ENCODE measurements at regions not wholly inside any gene's neighbourhood (a gene's known extent, or its start where the extent isn't known, plus 50 kb on each side); places are given as distances from the start of the nearest gene placed in this dataset.

DNA sequence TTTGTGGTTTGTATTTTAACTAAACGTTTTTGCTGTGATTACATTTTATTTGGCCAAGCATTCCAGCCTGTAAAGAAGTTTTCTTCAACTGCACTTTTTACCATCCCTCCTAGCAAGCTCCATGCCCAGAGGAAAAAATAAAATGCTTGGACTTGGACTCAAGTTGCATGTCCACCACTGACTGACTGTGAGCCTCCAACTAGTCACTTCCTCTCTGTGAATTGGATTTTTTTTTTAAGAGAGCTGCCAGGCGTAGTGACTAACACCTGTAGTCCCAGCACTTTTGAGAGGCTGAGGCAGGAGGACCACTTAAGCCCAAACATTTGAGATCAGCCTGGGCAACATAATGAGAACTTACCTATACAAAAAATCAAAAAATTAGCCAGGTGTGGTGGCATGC is 1185.2 kb upstream of the PIK3C3 start:
- H3K27me3 ChIP-seq (ENCODE audit: insufficient read depth, insufficient read length), result no peaks in the 10 kb centered on the region
- no peaks in the 10 kb centered on the region for H3K4me1 ChIP-seq (ENCODE audit: insufficient read depth, insufficient read length)
- no peaks in the 10 kb centered on the region for H3K9me3 ChIP-seq (ENCODE audit: insufficient read depth, low read length)
- H3K4me3 ChIP-seq (ENCODE audit: insufficient read length, low read depth), result no peak overlapping the region
- H3K9ac ChIP-seq (ENCODE audit: insufficient read length, low read depth), result no peak overlapping the region
- no peak for DNase-seq (ENCODE audit: low read depth, low spot score)
- H3K36me3 ChIP-seq (ENCODE audit: insufficient read depth, insufficient read length, low read length), result no peaks in the 10 kb centered on the region
- TF ChIP-seq ZNF274 (IDR thresholded peaks at IDR 0.05; ENCODE audit: low read depth, low read length) (no peak), SUZ12 (IDR thresholded peaks at IDR 0.05; ENCODE audit: extremely low read depth, insufficient read depth, insufficient read length) (no peak), YY1 (IDR thresholded peaks at IDR 0.05; ENCODE audit: insufficient read depth, insufficient read length) (no peak)

DNA sequence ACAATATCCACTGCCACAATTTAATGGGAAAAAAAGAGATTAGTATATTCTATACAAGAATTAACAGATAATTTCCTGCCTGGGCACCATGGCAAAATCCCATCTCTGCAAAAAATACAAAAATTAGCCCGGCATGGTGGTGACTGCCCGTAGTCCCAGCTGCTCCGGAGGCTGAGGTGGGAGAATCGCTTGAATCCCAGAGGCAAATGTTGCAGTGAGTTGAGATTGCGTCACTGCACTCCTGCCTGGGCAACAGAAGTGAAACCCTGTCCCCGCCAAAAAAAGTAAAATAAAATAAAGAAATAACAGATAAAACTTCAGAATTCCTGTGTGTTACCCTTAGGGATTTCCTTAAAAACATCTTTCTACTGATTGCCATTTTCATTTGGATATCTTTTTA is 1194.8 kb upstream of the PIK3C3 start:
- H3K27me3 ChIP-seq (ENCODE audit: insufficient read depth, insufficient read length), result no peaks in the 10 kb centered on the region
- H3K36me3 ChIP-seq (ENCODE audit: insufficient read depth, insufficient read length, low read length), result no peaks in the 10 kb centered on the region
- no peak for DNase-seq (ENCODE audit: low read depth, low spot score)
- no peaks in the 10 kb centered on the region for H3K9me3 ChIP-seq (ENCODE audit: insufficient read depth, low read length)
- no peak overlapping the region for H3K4me3 ChIP-seq (ENCODE audit: insufficient read length, low read depth)
- H3K9ac ChIP-seq (ENCODE audit: insufficient read length, low read depth), result no peak overlapping the region
- H3K4me1 ChIP-seq (ENCODE audit: insufficient read depth, insufficient read length), result no peaks in the 10 kb centered on the region
- TF ChIP-seq SUZ12 (IDR thresholded peaks at IDR 0.05; ENCODE audit: extremely low read depth, insufficient read depth, insufficient read length) (no peak), ZNF274 (IDR thresholded peaks at IDR 0.05; ENCODE audit: low read depth, low read length) (no peak), YY1 (IDR thresholded peaks at IDR 0.05; ENCODE audit: insufficient read depth, insufficient read length) (no peak)

DNA sequence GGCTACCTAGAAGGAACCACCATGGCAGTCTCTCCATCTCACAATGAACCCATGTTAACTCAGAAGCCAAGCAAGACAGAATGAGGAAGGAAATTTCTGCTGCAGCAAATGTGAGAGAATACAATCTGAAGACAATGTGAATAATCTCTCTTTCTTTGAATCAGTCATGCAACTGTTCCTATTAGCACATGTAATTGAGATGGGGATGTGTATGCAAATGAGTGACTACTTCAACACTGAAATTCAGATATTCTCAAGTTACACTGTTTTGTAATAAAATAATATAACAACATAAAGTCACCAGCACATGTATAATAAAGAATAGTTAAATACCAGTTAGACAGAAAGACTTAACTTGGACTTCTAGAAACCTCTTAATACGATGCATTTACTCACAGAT is 1200.6 kb upstream of the PIK3C3 start:
- Histone ChIP-seq H3K9me3 (ENCODE audit: insufficient read depth, low read length) (no peaks in the 10 kb centered on the region), H3K27me3 (ENCODE audit: insufficient read depth, insufficient read length) (no peaks in the 10 kb centered on the region), H3K4me3 (ENCODE audit: insufficient read length, low read depth) (no peak overlapping the region), H3K4me1 (ENCODE audit: insufficient read depth, insufficient read length) (no peaks in the 10 kb centered on the region), H3K36me3 (ENCODE audit: insufficient read depth, insufficient read length, low read length) (no peaks in the 10 kb centered on the region), H3K9ac (ENCODE audit: insufficient read length, low read depth) (no peak overlapping the region)
- TF ChIP-seq ZNF274 (IDR thresholded peaks at IDR 0.05; ENCODE audit: low read depth, low read length), result no peak
- no peak for TF ChIP-seq SUZ12 (IDR thresholded peaks at IDR 0.05; ENCODE audit: extremely low read depth, insufficient read depth, insufficient read length)
- TF ChIP-seq YY1 (IDR thresholded peaks at IDR 0.05; ENCODE audit: insufficient read depth, insufficient read length), result no peak
- no peak for DNase-seq (ENCODE audit: low read depth, low spot score)

DNA sequence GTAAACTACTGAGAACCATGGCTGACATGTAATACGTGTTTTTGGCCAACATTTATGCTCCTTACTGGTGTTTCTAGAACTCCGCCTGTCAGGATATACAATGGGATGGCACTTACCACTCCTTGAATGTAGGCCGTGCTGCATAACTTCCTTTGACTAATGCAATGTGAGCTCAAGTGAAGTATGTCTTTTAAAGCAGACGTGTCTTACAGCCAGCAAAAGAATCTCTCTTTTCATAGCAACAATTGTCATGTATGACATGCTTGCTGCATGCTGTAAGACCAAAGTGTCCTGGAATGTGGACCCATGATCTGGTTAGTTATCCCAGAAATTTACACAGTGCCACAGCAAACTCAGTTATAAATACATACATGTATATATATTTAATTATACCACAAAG is 1202.7 kb upstream of the PIK3C3 start:
- Histone ChIP-seq H3K36me3 (ENCODE audit: insufficient read depth, insufficient read length, low read length) (no peaks in the 10 kb centered on the region), H3K9me3 (ENCODE audit: insufficient read depth, low read length) (no peaks in the 10 kb centered on the region), H3K4me1 (ENCODE audit: insufficient read depth, insufficient read length) (no peaks in the 10 kb centered on the region), H3K27me3 (ENCODE audit: insufficient read depth, insufficient read length) (no peaks in the 10 kb centered on the region), H3K4me3 (ENCODE audit: insufficient read length, low read depth) (no peak overlapping the region), H3K9ac (ENCODE audit: insufficient read length, low read depth) (no peak overlapping the region)
- TF ChIP-seq SUZ12 (IDR thresholded peaks at IDR 0.05; ENCODE audit: extremely low read depth, insufficient read depth, insufficient read length) (no peak), YY1 (IDR thresholded peaks at IDR 0.05; ENCODE audit: insufficient read depth, insufficient read length) (no peak), ZNF274 (IDR thresholded peaks at IDR 0.05; ENCODE audit: low read depth, low read length) (no peak)
- DNase-seq (ENCODE audit: low read depth, low spot score), result no peak

DNA sequence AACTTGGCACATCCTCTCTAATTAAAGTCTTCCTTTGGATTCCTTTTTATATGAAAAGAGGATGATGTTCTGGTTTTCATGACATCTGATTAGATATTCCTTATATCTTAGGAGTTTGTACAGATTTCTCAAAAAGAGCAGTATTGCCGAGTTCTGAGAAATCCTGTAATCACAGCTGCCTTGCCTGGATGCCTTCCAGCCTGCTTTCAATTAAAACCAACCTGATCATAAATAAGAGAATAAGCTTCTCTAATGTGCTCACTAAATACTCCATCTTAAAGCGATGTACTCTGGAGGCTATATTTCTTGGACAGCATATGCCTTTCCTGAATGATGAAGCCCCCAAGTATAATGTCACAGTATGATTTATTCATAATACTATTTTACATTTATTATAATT is 1203.8 kb upstream of the PIK3C3 start:
- H3K9ac ChIP-seq (ENCODE audit: insufficient read length, low read depth), result no peak overlapping the region
- TF ChIP-seq YY1 (IDR thresholded peaks at IDR 0.05; ENCODE audit: insufficient read depth, insufficient read length) (no peak), SUZ12 (IDR thresholded peaks at IDR 0.05; ENCODE audit: extremely low read depth, insufficient read depth, insufficient read length) (no peak), ZNF274 (IDR thresholded peaks at IDR 0.05; ENCODE audit: low read depth, low read length) (no peak)
- no peak for DNase-seq (ENCODE audit: low read depth, low spot score)
- H3K27me3 ChIP-seq (ENCODE audit: insufficient read depth, insufficient read length), result no peaks in the 10 kb centered on the region
- H3K9me3 ChIP-seq (ENCODE audit: insufficient read depth, low read length), result no peaks in the 10 kb centered on the region
- no peaks in the 10 kb centered on the region for H3K36me3 ChIP-seq (ENCODE audit: insufficient read depth, insufficient read length, low read length)
- no peak overlapping the region for H3K4me3 ChIP-seq (ENCODE audit: insufficient read length, low read depth)
- H3K4me1 ChIP-seq (ENCODE audit: insufficient read depth, insufficient read length), result no peaks in the 10 kb centered on the region

DNA sequence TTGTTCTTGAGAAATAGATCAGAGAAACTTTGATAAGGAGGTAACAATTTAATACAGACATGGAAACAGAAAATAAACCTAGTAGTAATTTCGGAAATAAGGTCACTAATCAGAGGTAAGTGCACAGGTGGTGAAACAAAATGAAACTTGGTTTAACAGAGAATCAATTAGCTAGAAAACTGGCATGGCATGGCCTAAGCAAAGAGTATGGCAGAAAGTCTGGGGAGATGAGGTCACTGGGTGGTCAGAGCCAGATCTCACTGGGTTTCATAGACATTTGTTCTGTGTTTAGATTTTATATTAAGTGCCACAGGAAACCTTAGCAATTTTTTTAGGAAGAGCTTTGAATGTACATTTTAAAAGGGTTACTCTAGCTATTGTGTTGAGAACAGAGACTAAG is 1216.0 kb upstream of the PIK3C3 start:
- Histone ChIP-seq H3K36me3 (ENCODE audit: insufficient read depth, insufficient read length, low read length) (no peaks in the 10 kb centered on the region), H3K27me3 (ENCODE audit: insufficient read depth, insufficient read length) (no peaks in the 10 kb centered on the region), H3K9ac (ENCODE audit: insufficient read length, low read depth) (no peak overlapping the region), H3K4me1 (ENCODE audit: insufficient read depth, insufficient read length) (no peaks in the 10 kb centered on the region), H3K9me3 (ENCODE audit: insufficient read depth, low read length) (no peaks in the 10 kb centered on the region), H3K4me3 (ENCODE audit: insufficient read length, low read depth) (no peak overlapping the region)
- DNase-seq (ENCODE audit: low read depth, low spot score), result no peak
- TF ChIP-seq YY1 (IDR thresholded peaks at IDR 0.05; ENCODE audit: insufficient read depth, insufficient read length) (no peak), ZNF274 (IDR thresholded peaks at IDR 0.05; ENCODE audit: low read depth, low read length) (no peak), SUZ12 (IDR thresholded peaks at IDR 0.05; ENCODE audit: extremely low read depth, insufficient read depth, insufficient read length) (no peak)

DNA sequence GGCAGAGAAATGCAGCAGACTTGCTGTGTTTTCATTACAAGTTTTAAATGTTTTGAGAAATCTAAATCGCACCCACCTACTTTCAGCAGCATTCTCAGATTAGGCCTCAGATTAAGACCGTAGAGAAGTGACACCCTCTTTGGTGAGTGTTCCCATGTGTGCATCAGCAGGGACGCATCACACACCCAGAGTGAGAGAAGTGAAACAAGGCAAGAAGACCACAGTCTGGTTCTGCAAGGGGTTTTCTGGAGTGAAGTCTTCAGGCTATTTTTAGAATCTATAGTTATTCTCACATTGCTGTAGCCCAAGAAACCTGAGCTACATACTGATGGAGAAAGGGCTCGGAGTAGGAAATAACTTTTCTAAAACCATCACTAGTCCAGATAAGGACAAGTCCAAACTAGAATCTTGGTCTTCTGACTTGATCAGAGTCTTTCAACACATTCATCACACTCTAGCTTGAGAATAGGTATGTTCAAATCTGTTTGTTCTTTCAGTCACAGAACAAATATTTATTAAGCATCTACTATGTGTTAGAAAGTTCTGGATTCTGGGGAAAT is 1216.6 kb upstream of the PIK3C3 start:
- Histone ChIP-seq H3K4me3 (ENCODE audit: insufficient read length, low read depth) (no peak overlapping the region), H3K36me3 (ENCODE audit: insufficient read depth, insufficient read length, low read length) (no peaks in the 10 kb centered on the region), H3K9me3 (ENCODE audit: insufficient read depth, low read length) (no peaks in the 10 kb centered on the region), H3K27me3 (ENCODE audit: insufficient read depth, insufficient read length) (no peaks in the 10 kb centered on the region), H3K9ac (ENCODE audit: insufficient read length, low read depth) (no peak overlapping the region), H3K4me1 (ENCODE audit: insufficient read depth, insufficient read length) (no peaks in the 10 kb centered on the region)
- TF ChIP-seq ZNF274 (IDR thresholded peaks at IDR 0.05; ENCODE audit: low read depth, low read length) (no peak), YY1 (IDR thresholded peaks at IDR 0.05; ENCODE audit: insufficient read depth, insufficient read length) (no peak), SUZ12 (IDR thresholded peaks at IDR 0.05; ENCODE audit: extremely low read depth, insufficient read depth, insufficient read length) (no peak)
- no peak for DNase-seq (ENCODE audit: low read depth, low spot score)

Measured in NT2/D1 (cell line).